HepG2 (cell line): ENCODE measurements at regions not wholly inside any gene's neighbourhood (a gene's known extent, or its start where the extent isn't known, plus 50 kb on each side); places are given as distances from the start of the nearest gene placed in this dataset.

Experiments used
- ATAC-seq: fragments of 200-7000 bp; cut with Tn5 transposase; 3 replicates; pipeline ENCODE4 v1.9.1; 2020; ENCODE audit warnings: mild to moderate bottlenecking, moderate library complexity
- BruUV-seq: library from RNA; stranded (reverse); fragments of 400-500 nt; replicated peaks from 2 replicates; lab custom pipeline; 2021; lab: Mats Ljungman, UMichigan
- CTCF ChIA-PET: fragments of 300-600 bp; formaldehyde crosslinking; extraction: SDS; loops from one replicate; lab custom pipeline; 2021; ENCODE audit warnings: low total read pairs, inconsistent platforms, low intra/inter-chr PET ratio; lab: Yijun Ruan, JAX
- POLR2A ChIA-PET: fragments of 350-600 bp; sonication (Branson Sonifier 250); formaldehyde crosslinking; loops from one replicate; lab custom pipeline; 2020; ENCODE audit warnings: antibody characterized with exemption, inconsistent platforms; lab: Yijun Ruan, JAX
- DNase-seq: peaks from one replicate; pipeline ENCODE4 v3.0.0-alpha.2; 2015; ENCODE audit warnings: low spot score
- FAIRE-seq: peaks from 3 replicates; lab custom pipeline; 2011; peaks lifted over from hg19 to GRCh38; lab: Jason Lieb, UNC
- H2AFZ ChIP-seq: one replicate; pipeline ENCODE4 v1.6.1; 2011; ENCODE audit warnings: low read length, inconsistent platforms
- H3K27ac ChIP-seq: fragments of 300-600 bp; 3 replicates; pipeline ENCODE4 v1.8.0; 2011; ENCODE audit warnings: mixed run types, mild to moderate bottlenecking, mixed read lengths, low read length, inconsistent platforms; ENCODE audit not compliant: insufficient read depth; ENCODE audit errors: extremely low read length
- H3K27me3 ChIP-seq, 2 experiments: fragments of 200-600 bp in 1 of 2; 2 replicates in 1 of 2; 3 replicates in 1 of 2; pipeline versions ENCODE4 v1.6.0 to v1.8.0; 2011; ENCODE audit warnings: low read length in 2 of 2, mild to moderate bottlenecking in 2 of 2, moderate library complexity in 2 of 2, inconsistent platforms in 1 of 2; ENCODE audit not compliant: insufficient read depth in 2 of 2, control insufficient read depth in 1 of 2
- H3K36me3 ChIP-seq, 2 experiments: fragments of 200-600 bp in 1 of 2; replicated peaks in 1 of 2; 2 replicates in 1 of 2; 3 replicates in 1 of 2; pipeline versions ENCODE4 v1.5.1 to v1.8.0; 2011; ENCODE audit warnings: low read length in 2 of 2, inconsistent platforms in 1 of 2; ENCODE audit not compliant: insufficient read depth in 2 of 2, control insufficient read depth in 1 of 2
- H3K4me1 ChIP-seq: 2 replicates; pipeline ENCODE4 v1.5.1; 2012; ENCODE audit warnings: low read length, inconsistent platforms; ENCODE audit not compliant: insufficient read depth
- H3K4me2 ChIP-seq: 2 replicates; pipeline ENCODE4 v1.6.0; 2011; ENCODE audit warnings: low read depth, low read length, inconsistent platforms
- H3K4me3 ChIP-seq, 3 experiments: fragments of 200-600 bp in 1 of 3; sonication (generic), shearing (Covaris generic) in 1 of 3; replicated peaks in 1 of 3; 2 replicates each; pipeline ENCODE4 v1.5.1; 2011 to 2016; ENCODE audit warnings: low read length in 3 of 3, inconsistent platforms in 2 of 3, low read depth in 2 of 3, mild to moderate bottlenecking in 2 of 3, control low read depth in 1 of 3, mixed read lengths in 1 of 3; ENCODE audit not compliant: insufficient read depth in 1 of 3
- H3K79me2 ChIP-seq: one replicate; pipeline ENCODE4 v1.6.1; 2011; ENCODE audit warnings: low read length, inconsistent platforms; ENCODE audit not compliant: insufficient read depth
- H3K9ac ChIP-seq: 2 replicates; pipeline ENCODE4 v1.6.0; 2011; ENCODE audit warnings: mild to moderate bottlenecking, low read depth, low read length, inconsistent platforms; ENCODE audit not compliant: insufficient read depth
- H3K9me3 ChIP-seq: 2 replicates; pipeline ENCODE4 v1.5.1; 2012; ENCODE audit warnings: mild to moderate bottlenecking, low read length
- H4K20me1 ChIP-seq: 2 replicates; pipeline ENCODE4 v1.6.0; 2011; ENCODE audit warnings: inconsistent platforms, mild to moderate bottlenecking, low read length, moderate library complexity; ENCODE audit not compliant: insufficient read depth
- ARNT2 ChIP-seq: sonication (generic); formaldehyde crosslinking; IDR thresholded peaks from 2 replicates; pipeline ENCODE4 v1.8.0; 2022; ENCODE audit warnings: mild to moderate bottlenecking, low read depth, missing genetic modification reagents, moderate library complexity
- ASH2L ChIP-seq: fragments of 300-600, 200-600 bp; sonication (generic); IDR thresholded peaks from 2 replicates; pipeline ENCODE4 v1.7.0; 2017; ENCODE audit warnings: low read depth, mild to moderate bottlenecking, moderate library complexity, mixed read lengths, low read length; ENCODE audit not compliant: insufficient read length
- DR1 ChIP-seq: sonication (generic); formaldehyde crosslinking; IDR thresholded peaks from 2 replicates; pipeline ENCODE4 v1.8.0; 2021; ENCODE audit warnings: mild to moderate bottlenecking, missing genetic modification reagents, inconsistent platforms
- HDAC1 ChIP-seq: sonication (generic); formaldehyde crosslinking; IDR thresholded peaks from 2 replicates; pipeline ENCODE4 v1.5.1; 2020; ENCODE audit warnings: mild to moderate bottlenecking, missing genetic modification reagents
- HOXA3 ChIP-seq: sonication (generic); formaldehyde crosslinking; IDR thresholded peaks from 2 replicates; pipeline ENCODE4 v1.5.0; 2020; ENCODE audit warnings: missing genetic modification reagents
- KDM5B ChIP-seq: sonication (generic); formaldehyde crosslinking; IDR thresholded peaks from 2 replicates; pipeline ENCODE4 v1.4.0; 2020; ENCODE audit warnings: missing genetic modification reagents, mild to moderate bottlenecking, borderline replicate concordance
- NRL ChIP-seq: sonication (generic); formaldehyde crosslinking; IDR thresholded peaks from 2 replicates; pipeline ENCODE4 v1.5.0; 2020; ENCODE audit warnings: missing genetic modification reagents, mild to moderate bottlenecking, moderate library complexity, borderline replicate concordance
- RFXAP ChIP-seq: sonication (generic); formaldehyde crosslinking; IDR thresholded peaks from 2 replicates; pipeline ENCODE4 v1.4.0; 2020; ENCODE audit warnings: missing genetic modification reagents, borderline replicate concordance
- SP5 ChIP-seq: IDR thresholded peaks from 2 replicates; pipeline ENCODE4 v1.6.1; 2016; ENCODE audit warnings: low read depth, borderline replicate concordance
- SPEN ChIP-seq: sonication (generic); formaldehyde crosslinking; IDR thresholded peaks from 2 replicates; pipeline ENCODE4 v1.5.1; 2020; ENCODE audit warnings: low read depth, mild to moderate bottlenecking, missing genetic modification reagents
- TAF15 ChIP-seq: fragments of 200-400 bp; formaldehyde crosslinking; IDR thresholded peaks from one replicate; pipeline ENCODE4 v1.6.1; 2018; ENCODE audit warnings: mild to moderate bottlenecking, low read depth, low read length; ENCODE audit not compliant: poor library complexity, severe bottlenecking
- ZFP90 ChIP-seq: sonication (generic); formaldehyde crosslinking; IDR thresholded peaks from 2 replicates; pipeline ENCODE4 v1.8.0; 2022; ENCODE audit warnings: missing genetic modification reagents, mild to moderate bottlenecking, inconsistent platforms, borderline replicate concordance
- ZNF333 ChIP-seq: sonication (generic); formaldehyde crosslinking; IDR thresholded peaks from 2 replicates; pipeline ENCODE4 v1.4.0; 2020; ENCODE audit warnings: mild to moderate bottlenecking, missing genetic modification reagents, borderline replicate concordance
- ZNF788 ChIP-seq: sonication (generic); formaldehyde crosslinking; IDR thresholded peaks from 2 replicates; pipeline ENCODE4 v1.5.0; 2020; ENCODE audit warnings: mild to moderate bottlenecking, missing genetic modification reagents, borderline replicate concordance
- WGBS: methylation state at CpG from one replicate; pipeline ENCODE4 v1.1.6; 2017; ENCODE audit warnings: low lambda C conversion rate; 5-methylcytosine and 5-hydroxymethylcytosine counted together
- in situ Hi-C: cut with HindIII; loops from 2 replicates; pipeline ENCODE4 v1.10.0; 2017; ENCODE audit warnings: low pct_unique_long_range_greater_than_20kb; ENCODE audit not compliant: extremely low pct_ligation_motif_present
- intact Hi-C: fragments of 100-400 bp; cut with micrococcal nuclease; formaldehyde crosslinking; loops from one replicate; pipeline ENCODE4 v1.10.0; 2022; ENCODE audit not compliant: unreplicated experiment
- TF ChIP-seq, protein P1 (sequence below): sonication (generic); formaldehyde crosslinking; IDR thresholded peaks from 2 replicates; pipeline ENCODE4 v1.5.0; 2020; ENCODE audit warnings: mild to moderate bottlenecking, missing genetic modification reagents
- TF ChIP-seq, protein P2 (sequence below): sonication (generic); formaldehyde crosslinking; IDR thresholded peaks from 2 replicates; pipeline ENCODE4 v1.4.0; 2020; ENCODE audit warnings: missing genetic modification reagents

DNA sequence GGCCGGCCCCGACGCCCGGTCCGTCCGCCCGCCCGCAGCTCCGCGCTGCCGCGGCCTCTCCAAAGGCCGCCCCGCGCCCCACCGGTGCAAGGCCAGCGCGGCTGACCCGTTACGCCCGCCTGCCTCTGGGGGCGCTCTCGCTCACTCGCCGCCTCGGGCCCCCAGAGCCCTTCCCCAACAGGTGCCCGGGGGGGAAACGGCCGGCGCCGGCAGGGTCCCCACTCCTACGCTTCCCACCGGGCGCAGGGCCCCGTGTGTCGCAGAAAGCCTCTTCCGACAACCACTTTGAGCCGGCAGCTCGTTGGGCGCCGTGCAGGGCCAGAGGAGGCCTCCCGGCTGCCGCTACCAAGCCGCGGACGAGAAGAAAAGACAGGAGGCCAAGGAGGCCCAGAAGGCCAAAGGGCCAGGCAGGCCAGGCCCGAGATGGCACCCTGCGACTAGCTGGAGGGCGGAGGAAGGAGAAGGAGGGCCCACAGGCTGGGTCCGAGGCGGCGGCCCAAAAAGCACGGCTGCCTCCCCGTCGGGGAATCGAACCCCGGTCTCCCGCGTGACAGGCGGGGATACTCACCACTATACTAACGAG, 64.9 kb upstream of the FCGR2A start (continued):
- peak; percentile 44 for TF ChIP-seq ASH2L
- TF ChIP-seq NRL (CRISPR knock-in tag) = peak; percentile 51; the same call in 1 of the 2 replicates
- TF ChIP-seq DR1 = no peak
- no peak for TF ChIP-seq RFXAP
- peak; percentile 51; the same call in 1 of the 2 replicates for TF ChIP-seq HDAC1 (CRISPR knock-in tag)
- TF ChIP-seq ZNF788 (CRISPR knock-in tag) = no peak
- TF ChIP-seq ARNT2 (CRISPR knock-in tag) = peak; percentile 44; the same call in 1 of the 2 replicates
- no peak for TF ChIP-seq SP5 (CRISPR knock-in tag)

DNA sequence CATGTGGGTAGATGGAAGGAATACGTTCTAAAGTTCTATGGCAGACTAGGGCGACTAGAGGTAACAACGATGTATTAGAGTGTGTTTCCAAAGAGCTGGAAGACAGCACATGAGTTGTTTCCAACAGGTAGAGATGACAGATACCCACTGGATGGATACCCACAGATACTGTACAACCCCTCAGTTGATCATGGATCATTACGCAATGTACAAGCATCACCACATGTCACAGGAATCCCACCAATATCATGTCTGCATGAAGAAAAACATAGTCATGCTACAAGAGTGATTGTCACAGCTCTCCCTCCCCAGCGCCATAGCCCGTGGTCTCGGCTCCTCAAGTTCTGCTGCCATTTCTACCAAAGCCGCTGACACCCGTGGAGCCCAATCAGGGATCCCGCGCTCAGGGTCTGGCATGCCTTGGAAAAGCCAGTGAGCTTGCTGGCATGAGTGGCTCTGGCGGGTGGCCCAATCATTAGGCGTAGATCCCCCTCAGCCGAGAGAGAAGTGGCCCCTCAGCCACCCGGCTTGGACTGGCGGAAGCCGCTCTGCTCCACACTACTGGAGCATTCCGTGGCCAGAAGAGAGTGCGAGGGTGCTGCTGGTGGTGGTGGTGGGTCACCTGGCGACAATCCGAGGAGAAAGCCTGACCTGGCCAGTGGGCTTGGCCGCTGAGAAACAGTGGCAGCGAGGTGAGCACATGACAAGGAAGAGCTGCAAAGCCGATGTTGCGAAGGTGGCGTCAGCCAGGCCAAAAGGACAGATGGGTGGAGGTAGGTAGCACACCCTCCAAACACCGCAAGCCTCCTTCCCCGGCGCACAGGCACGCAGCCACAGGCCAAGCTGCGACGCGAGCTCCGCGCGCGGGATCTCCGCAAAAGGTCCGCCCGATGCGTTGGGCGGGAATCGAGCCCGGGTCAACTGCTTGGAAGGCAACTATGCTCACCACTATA, 65.7 kb upstream of the FCGR2A start:
- Histone ChIP-seq H3K4me2 (peak overlapping the region; percentile 80), H3K36me3 (no peaks in the 10 kb centered on the region), H3K9ac (peak overlapping the region; percentile 46; the same call in 1 of the 2 replicates), H3K4me1 (peaks cover 15% of the 10 kb centered on the region), H3K79me2 (no peaks in the 10 kb centered on the region), H2AFZ (no peak overlapping the region), H3K27ac (no peak overlapping the region), H4K20me1 (no peaks in the 10 kb centered on the region), H3K9me3 (no peaks in the 10 kb centered on the region), H3K27me3 (peaks cover 2 to 8% of the 10 kb centered on the region in 2 experiments; a peak in 2 of 5 replicates), H3K4me3 (peak overlapping the region; percentile 9 to 88 (median 12))
- in situ Hi-C loops (no loop called here), intact Hi-C loops (no loop called here)
- POLR2A ChIA-PET = interaction anchor here (0.8 to 1.5 kb wide), 3 partner anchors 11 to 216 kb away, joined by 3 to 4 read pairs (median 3); partner anchors contain the start of gene SDHC
- DNase-seq (no peak), ATAC-seq (no peak), FAIRE-seq (no peak)
- CTCF ChIA-PET = no interaction called here
- no TSS peak for BruUV-seq
- WGBS = 64% methylated on average over 20 of the region's 44 CpGs
- TF ChIP-seq ZNF333 (CRISPR knock-in tag) (no peak), HOXA3 (CRISPR knock-in tag) (peak; percentile 42; the same call in 1 of the 2 replicates), ZFP90 (CRISPR knock-in tag) (no peak), TAF15 (peak; percentile 68), KDM5B (peak; percentile 56), SPEN (0 out of 2 replicates have a peak, but pooled peaks have one; percentile 0)
- TF ChIP-seq, protein P1, sequence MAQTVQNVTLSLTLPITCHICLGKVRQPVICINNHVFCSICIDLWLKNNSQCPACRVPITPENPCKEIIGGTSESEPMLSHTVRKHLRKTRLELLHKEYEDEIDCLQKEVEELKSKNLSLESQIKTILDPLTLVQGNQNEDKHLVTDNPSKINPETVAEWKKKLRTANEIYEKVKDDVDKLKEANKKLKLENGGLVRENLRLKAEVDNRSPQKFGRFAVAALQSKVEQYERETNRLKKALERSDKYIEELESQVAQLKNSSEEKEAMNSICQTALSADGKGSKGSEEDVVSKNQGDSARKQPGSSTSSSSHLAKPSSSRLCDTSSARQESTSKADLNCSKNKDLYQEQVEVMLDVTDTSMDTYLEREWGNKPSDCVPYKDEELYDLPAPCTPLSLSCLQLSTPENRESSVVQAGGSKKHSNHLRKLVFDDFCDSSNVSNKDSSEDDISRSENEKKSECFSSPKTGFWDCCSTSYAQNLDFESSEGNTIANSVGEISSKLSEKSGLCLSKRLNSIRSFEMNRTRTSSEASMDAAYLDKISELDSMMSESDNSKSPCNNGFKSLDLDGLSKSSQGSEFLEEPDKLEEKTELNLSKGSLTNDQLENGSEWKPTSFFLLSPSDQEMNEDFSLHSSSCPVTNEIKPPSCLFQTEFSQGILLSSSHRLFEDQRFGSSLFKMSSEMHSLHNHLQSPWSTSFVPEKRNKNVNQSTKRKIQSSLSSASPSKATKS (CRISPR knock-in tag) = no peak
- TF ChIP-seq, protein P2, sequence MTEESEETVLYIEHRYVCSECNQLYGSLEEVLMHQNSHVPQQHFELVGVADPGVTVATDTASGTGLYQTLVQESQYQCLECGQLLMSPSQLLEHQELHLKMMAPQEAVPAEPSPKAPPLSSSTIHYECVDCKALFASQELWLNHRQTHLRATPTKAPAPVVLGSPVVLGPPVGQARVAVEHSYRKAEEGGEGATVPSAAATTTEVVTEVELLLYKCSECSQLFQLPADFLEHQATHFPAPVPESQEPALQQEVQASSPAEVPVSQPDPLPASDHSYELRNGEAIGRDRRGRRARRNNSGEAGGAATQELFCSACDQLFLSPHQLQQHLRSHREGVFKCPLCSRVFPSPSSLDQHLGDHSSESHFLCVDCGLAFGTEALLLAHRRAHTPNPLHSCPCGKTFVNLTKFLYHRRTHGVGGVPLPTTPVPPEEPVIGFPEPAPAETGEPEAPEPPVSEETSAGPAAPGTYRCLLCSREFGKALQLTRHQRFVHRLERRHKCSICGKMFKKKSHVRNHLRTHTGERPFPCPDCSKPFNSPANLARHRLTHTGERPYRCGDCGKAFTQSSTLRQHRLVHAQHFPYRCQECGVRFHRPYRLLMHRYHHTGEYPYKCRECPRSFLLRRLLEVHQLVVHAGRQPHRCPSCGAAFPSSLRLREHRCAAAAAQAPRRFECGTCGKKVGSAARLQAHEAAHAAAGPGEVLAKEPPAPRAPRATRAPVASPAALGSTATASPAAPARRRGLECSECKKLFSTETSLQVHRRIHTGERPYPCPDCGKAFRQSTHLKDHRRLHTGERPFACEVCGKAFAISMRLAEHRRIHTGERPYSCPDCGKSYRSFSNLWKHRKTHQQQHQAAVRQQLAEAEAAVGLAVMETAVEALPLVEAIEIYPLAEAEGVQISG (CRISPR knock-in tag) = peak; percentile 8; the same call in 1 of the 2 replicates
